Neural progenitor cell (in vitro differentiated cells): ENCODE measurements at regions not wholly inside any gene's neighbourhood (a gene's known extent, or its start where the extent isn't known, plus 50 kb on each side); places are given as distances from the start of the nearest gene placed in this dataset.

Experiments
- DNase-seq: peaks from one replicate; pipeline ENCODE4 v3.0.0-alpha.2; 2016; ENCODE audit warnings: low spot score
- H2AFZ ChIP-seq: fragments of 200-600 bp; sonication (generic); replicated peaks from 2 replicates; pipeline ENCODE4 v1.6.1; 2016; ENCODE audit warnings: antibody characterized with exemption
- H3F3A ChIP-seq: fragments of 200-600 bp; sonication (generic); 2 replicates; pipeline ENCODE4 v1.6.1; 2016; ENCODE audit warnings: antibody characterized with exemption, low read depth
- H3K27ac ChIP-seq: fragments of 200-600 bp; sonication (generic); 2 replicates; pipeline ENCODE4 v1.5.1; 2016; ENCODE audit warnings: mild to moderate bottlenecking
- H3K27me3 ChIP-seq: fragments of 200-600 bp; sonication (generic); 2 replicates; pipeline ENCODE4 v1.6.1; 2016; ENCODE audit warnings: mild to moderate bottlenecking, moderate library complexity
- H3K36me3 ChIP-seq: fragments of 200-600 bp; sonication (generic); 2 replicates; pipeline ENCODE4 v1.5.1; 2016
- H3K4me1 ChIP-seq: fragments of 200-600 bp; sonication (generic); 2 replicates; pipeline ENCODE4 v1.6.1; 2016; ENCODE audit warnings: mixed run types
- H3K4me2 ChIP-seq: fragments of 200-600 bp; sonication (generic); 2 replicates; pipeline ENCODE4 v1.6.1; 2016
- H3K4me3 ChIP-seq: fragments of 200-600 bp; sonication (generic); 2 replicates; pipeline ENCODE4 v1.5.1; 2016
- H3K79me2 ChIP-seq: fragments of 200-600 bp; sonication (generic); 2 replicates; pipeline ENCODE4 v1.6.1; 2016; ENCODE audit warnings: low read depth
- H3K9ac ChIP-seq: fragments of 200-600 bp; sonication (generic); 2 replicates; pipeline ENCODE4 v1.6.1; 2016
- H3K9me3 ChIP-seq: fragments of 200-600 bp; sonication (generic); 2 replicates; pipeline ENCODE4 v1.5.1; 2016; ENCODE audit warnings: low read depth
- H4K20me1 ChIP-seq: fragments of 200-600 bp; sonication (generic); 2 replicates; pipeline ENCODE4 v1.6.1; 2016; ENCODE audit warnings: low read depth
- H3K27ac Mint-ChIP-seq: 3 replicates; pipeline ENCODE4 v1.8.0; 2021; ENCODE audit warnings: mixed read lengths
- H3K27me3 Mint-ChIP-seq: 2 replicates; pipeline ENCODE4 v1.8.0; 2022; ENCODE audit warnings: low read depth, mild to moderate bottlenecking, inconsistent platforms, moderate library complexity, mixed read lengths; ENCODE audit not compliant: insufficient read depth
- H3K36me3 Mint-ChIP-seq: 3 replicates; pipeline ENCODE4 v1.8.0; 2021; ENCODE audit warnings: mixed read lengths
- H3K4me1 Mint-ChIP-seq: 3 replicates; pipeline ENCODE4 v1.8.0; 2021; ENCODE audit warnings: mixed read lengths
- H3K4me3 Mint-ChIP-seq: 3 replicates; pipeline ENCODE4 v1.8.0; 2021; ENCODE audit warnings: mild to moderate bottlenecking, moderate library complexity, mixed read lengths
- H3K9me3 Mint-ChIP-seq: 3 replicates; pipeline ENCODE4 v1.8.0; 2020; ENCODE audit warnings: mixed read lengths
- CTCF ChIP-seq: fragments of 200-600 bp; sonication (generic); IDR thresholded peaks from 2 replicates; pipeline ENCODE4 v1.5.1; 2017; ENCODE audit warnings: antibody characterized with exemption, mild to moderate bottlenecking
- EZH2 ChIP-seq: fragments of 200-600 bp; sonication (generic); IDR thresholded peaks from 2 replicates; pipeline ENCODE4 v1.6.1; 2017; ENCODE audit warnings: antibody characterized with exemption, mild to moderate bottlenecking, moderate library complexity
- EZH2phosphoT487 ChIP-seq: fragments of 200-600 bp; sonication (generic); IDR thresholded peaks from 2 replicates; pipeline ENCODE4 v1.6.1; 2017; ENCODE audit warnings: antibody characterized with exemption

- TF ChIP-seq EZH2phosphoT487 (no peak), EZH2 (no peak), CTCF (no peak)
- no peak overlapping the region for H3K9ac ChIP-seq
Measured at GRCh38 chr22:47678048-47678447, 915.6 kb downstream of the TBC1D22A start.

GRCh38 chr22:47676685-47677084 lies 914.2 kb downstream of the TBC1D22A start:
- no peak overlapping the region for H3K27ac ChIP-seq
- Mint-ChIP-seq H3K9me3 (peaks cover 13% of the 10 kb centered on the region), H3K27me3 (peaks cover 19% of the 10 kb centered on the region), H3K27ac (no peak overlapping the region), H3K4me1 (peaks cover 18% of the 10 kb centered on the region), H3K4me3 (no peak overlapping the region), H3K36me3 (peaks cover 1% of the 10 kb centered on the region)
- no peaks in the 10 kb centered on the region for H4K20me1 ChIP-seq
- H3K9ac ChIP-seq: no peak overlapping the region
- no peaks in the 10 kb centered on the region for H3K27me3 ChIP-seq
- no peaks in the 10 kb centered on the region for H3K9me3 ChIP-seq
- H3K4me2 ChIP-seq: no peak overlapping the region
- no peak for DNase-seq
- H3K79me2 ChIP-seq: no peaks in the 10 kb centered on the region
- no peak overlapping the region for H3K4me3 ChIP-seq
- H2AFZ ChIP-seq: no peak overlapping the region
- no peaks in the 10 kb centered on the region for H3K36me3 ChIP-seq
- H3F3A ChIP-seq: no peaks in the 10 kb centered on the region
- no peak for TF ChIP-seq EZH2
- TF ChIP-seq EZH2phosphoT487: no peak
- TF ChIP-seq CTCF: no peak
- peaks cover 12% of the 10 kb centered on the region for H3K4me1 ChIP-seq

More at GRCh38 chr22:47678048-47678447, 915.6 kb downstream of the TBC1D22A start:
- peak overlapping the region; percentile 68 for H3K4me3 Mint-ChIP-seq
- Histone ChIP-seq H3K79me2 (no peaks in the 10 kb centered on the region), H3K27me3 (no peaks in the 10 kb centered on the region), H3K4me3 (no peak overlapping the region), H4K20me1 (no peaks in the 10 kb centered on the region), H3K4me1 (peaks cover 12% of the 10 kb centered on the region), H3F3A (no peaks in the 10 kb centered on the region), H3K36me3 (no peaks in the 10 kb centered on the region), H3K27ac (no peak overlapping the region), H2AFZ (no peak overlapping the region), H3K4me2 (no peak overlapping the region), H3K9me3 (no peaks in the 10 kb centered on the region)
- peaks cover 20% of the 10 kb centered on the region for H3K27me3 Mint-ChIP-seq
- peaks cover 18% of the 10 kb centered on the region for H3K4me1 Mint-ChIP-seq
- peaks cover 1% of the 10 kb centered on the region for H3K36me3 Mint-ChIP-seq
- no peak overlapping the region for H3K27ac Mint-ChIP-seq
- H3K9me3 Mint-ChIP-seq: peaks cover 16% of the 10 kb centered on the region
- DNase-seq: no peak

- H3K27ac Mint-ChIP-seq: no peak overlapping the region
- no peak overlapping the region for H3K27ac ChIP-seq
- TF ChIP-seq EZH2 (no peak), EZH2phosphoT487 (no peak), CTCF (no peak)
- no peaks in the 10 kb centered on the region for H3K9me3 ChIP-seq
- no peaks in the 10 kb centered on the region for H3K36me3 ChIP-seq
- H3K4me2 ChIP-seq: no peak overlapping the region
- H4K20me1 ChIP-seq: no peaks in the 10 kb centered on the region
- no peaks in the 10 kb centered on the region for H3K36me3 Mint-ChIP-seq
- peaks cover 13% of the 10 kb centered on the region for H3K9me3 Mint-ChIP-seq
- H3K4me3 Mint-ChIP-seq: no peak overlapping the region
- H3K27me3 ChIP-seq: no peaks in the 10 kb centered on the region
- H3K4me3 ChIP-seq: no peak overlapping the region
- no peaks in the 10 kb centered on the region for H3K79me2 ChIP-seq
- no peak for DNase-seq
- no peak overlapping the region for H3K9ac ChIP-seq
- no peak overlapping the region for H2AFZ ChIP-seq
- H3F3A ChIP-seq: no peaks in the 10 kb centered on the region
- peaks cover 16% of the 10 kb centered on the region for H3K4me1 Mint-ChIP-seq
- peaks cover 8% of the 10 kb centered on the region for H3K27me3 Mint-ChIP-seq
- peaks cover 12% of the 10 kb centered on the region for H3K4me1 ChIP-seq
Measured at GRCh38 chr22:47674600-47674999, 912.1 kb downstream of the TBC1D22A start.
